SU-DHL-6 (cell line): ENCODE measurements at regions not wholly inside any gene's neighbourhood (a gene's known extent, or its start where the extent isn't known, plus 50 kb on each side); places are given as distances from the start of the nearest gene placed in this dataset.

Experiments used
- EZH2phosphoT487 ChIP-seq: fragments of 200-600 bp; sonication (generic), shearing (Covaris generic); conservative IDR thresholded peaks from 2 replicates; pipeline ENCODE4 v1.6.1; 2018; ENCODE audit warnings: mild to moderate bottlenecking, antibody characterized with exemption, low read length, moderate library complexity, mixed read lengths
- TF ChIP-seq, protein P1 (sequence below): fragments of 200-600 bp; sonication (generic); IDR thresholded peaks from one replicate; pipeline ENCODE4 v1.5.1; 2017; ENCODE audit warnings: antibody characterized with exemption, mild to moderate bottlenecking, low read length, moderate library complexity; ENCODE audit not compliant: insufficient read depth, poor library complexity, severe bottlenecking

DNA sequence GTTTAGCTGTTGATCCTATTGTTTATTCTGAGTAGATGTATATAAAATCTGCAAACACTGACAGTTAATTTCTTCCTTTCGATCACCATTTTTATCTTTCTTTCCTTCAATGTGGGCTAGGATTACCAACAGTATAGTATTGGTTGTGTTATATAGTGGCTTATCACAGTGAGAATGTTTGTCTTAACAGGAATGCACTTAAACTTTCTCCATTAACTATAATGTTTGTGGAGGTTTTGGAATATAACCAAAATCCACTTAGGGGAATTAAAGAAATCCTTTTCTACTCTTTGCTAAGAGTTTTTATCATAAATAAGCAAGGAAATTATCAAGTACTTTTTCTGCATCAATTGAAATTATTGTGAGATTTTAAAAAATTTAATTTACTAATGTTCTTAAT is 244.6 kb downstream of the LACC1 start:
- TF ChIP-seq, protein P1, sequence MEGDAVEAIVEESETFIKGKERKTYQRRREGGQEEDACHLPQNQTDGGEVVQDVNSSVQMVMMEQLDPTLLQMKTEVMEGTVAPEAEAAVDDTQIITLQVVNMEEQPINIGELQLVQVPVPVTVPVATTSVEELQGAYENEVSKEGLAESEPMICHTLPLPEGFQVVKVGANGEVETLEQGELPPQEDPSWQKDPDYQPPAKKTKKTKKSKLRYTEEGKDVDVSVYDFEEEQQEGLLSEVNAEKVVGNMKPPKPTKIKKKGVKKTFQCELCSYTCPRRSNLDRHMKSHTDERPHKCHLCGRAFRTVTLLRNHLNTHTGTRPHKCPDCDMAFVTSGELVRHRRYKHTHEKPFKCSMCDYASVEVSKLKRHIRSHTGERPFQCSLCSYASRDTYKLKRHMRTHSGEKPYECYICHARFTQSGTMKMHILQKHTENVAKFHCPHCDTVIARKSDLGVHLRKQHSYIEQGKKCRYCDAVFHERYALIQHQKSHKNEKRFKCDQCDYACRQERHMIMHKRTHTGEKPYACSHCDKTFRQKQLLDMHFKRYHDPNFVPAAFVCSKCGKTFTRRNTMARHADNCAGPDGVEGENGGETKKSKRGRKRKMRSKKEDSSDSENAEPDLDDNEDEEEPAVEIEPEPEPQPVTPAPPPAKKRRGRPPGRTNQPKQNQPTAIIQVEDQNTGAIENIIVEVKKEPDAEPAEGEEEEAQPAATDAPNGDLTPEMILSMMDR: no peak
- no peak for TF ChIP-seq EZH2phosphoT487
